ENCODE measurements at regions not wholly inside any gene's neighbourhood (a gene's known extent, or its start where the extent isn't known, plus 50 kb on each side); places are given as distances from the start of the nearest gene placed in this dataset.

DNA sequence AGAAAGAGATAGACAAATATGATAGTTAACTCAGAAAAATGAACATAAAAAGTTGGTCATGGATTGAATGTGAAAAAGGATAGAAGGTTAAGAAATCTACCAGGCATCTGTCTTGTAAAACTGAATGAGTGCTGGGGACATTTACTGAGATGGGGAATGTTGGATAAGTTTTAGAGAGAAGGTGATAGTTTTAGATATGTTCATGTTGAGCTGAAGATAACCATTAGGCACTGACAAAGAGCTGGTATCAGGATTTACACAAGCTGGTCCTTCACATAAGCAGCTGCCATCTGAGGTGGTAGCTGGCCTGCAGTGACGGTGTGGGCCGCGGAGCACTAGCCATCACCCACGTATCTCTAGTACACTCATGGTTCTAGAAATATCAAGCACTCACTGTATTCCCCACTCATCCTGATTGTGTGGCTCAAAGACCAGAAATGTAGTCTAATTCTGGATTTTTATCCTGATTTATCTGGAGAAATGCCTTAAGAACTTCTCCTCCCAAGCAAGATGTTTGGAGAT lies 194.4 kb upstream of the KCNJ16 start:
- TF ChIP-seq, protein P1, sequence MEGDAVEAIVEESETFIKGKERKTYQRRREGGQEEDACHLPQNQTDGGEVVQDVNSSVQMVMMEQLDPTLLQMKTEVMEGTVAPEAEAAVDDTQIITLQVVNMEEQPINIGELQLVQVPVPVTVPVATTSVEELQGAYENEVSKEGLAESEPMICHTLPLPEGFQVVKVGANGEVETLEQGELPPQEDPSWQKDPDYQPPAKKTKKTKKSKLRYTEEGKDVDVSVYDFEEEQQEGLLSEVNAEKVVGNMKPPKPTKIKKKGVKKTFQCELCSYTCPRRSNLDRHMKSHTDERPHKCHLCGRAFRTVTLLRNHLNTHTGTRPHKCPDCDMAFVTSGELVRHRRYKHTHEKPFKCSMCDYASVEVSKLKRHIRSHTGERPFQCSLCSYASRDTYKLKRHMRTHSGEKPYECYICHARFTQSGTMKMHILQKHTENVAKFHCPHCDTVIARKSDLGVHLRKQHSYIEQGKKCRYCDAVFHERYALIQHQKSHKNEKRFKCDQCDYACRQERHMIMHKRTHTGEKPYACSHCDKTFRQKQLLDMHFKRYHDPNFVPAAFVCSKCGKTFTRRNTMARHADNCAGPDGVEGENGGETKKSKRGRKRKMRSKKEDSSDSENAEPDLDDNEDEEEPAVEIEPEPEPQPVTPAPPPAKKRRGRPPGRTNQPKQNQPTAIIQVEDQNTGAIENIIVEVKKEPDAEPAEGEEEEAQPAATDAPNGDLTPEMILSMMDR (IDR thresholded peaks at IDR 0.05): no peak
- TF ChIP-seq EP300 (IDR thresholded peaks at IDR 0.05) (no peak), POLR2AphosphoS5 (IDR thresholded peaks at IDR 0.05) (no peak), POLR2A (IDR thresholded peaks at IDR 0.05) (no peak)

Data from suprapubic skin (tissue), 4 donors.